ENCODE measurements at regions not wholly inside any gene's neighbourhood (a gene's known extent, or its start where the extent isn't known, plus 50 kb on each side); places are given as distances from the start of the nearest gene placed in this dataset.

- TF ChIP-seq POLR2A (IDR thresholded peaks at IDR 0.05) (no peak), EP300 (IDR thresholded peaks at IDR 0.05) (no peak)
- TF ChIP-seq, protein P1, sequence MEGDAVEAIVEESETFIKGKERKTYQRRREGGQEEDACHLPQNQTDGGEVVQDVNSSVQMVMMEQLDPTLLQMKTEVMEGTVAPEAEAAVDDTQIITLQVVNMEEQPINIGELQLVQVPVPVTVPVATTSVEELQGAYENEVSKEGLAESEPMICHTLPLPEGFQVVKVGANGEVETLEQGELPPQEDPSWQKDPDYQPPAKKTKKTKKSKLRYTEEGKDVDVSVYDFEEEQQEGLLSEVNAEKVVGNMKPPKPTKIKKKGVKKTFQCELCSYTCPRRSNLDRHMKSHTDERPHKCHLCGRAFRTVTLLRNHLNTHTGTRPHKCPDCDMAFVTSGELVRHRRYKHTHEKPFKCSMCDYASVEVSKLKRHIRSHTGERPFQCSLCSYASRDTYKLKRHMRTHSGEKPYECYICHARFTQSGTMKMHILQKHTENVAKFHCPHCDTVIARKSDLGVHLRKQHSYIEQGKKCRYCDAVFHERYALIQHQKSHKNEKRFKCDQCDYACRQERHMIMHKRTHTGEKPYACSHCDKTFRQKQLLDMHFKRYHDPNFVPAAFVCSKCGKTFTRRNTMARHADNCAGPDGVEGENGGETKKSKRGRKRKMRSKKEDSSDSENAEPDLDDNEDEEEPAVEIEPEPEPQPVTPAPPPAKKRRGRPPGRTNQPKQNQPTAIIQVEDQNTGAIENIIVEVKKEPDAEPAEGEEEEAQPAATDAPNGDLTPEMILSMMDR (IDR thresholded peaks at IDR 0.05) = no peak
Observed at GRCh38 chr10:56095506-56096225, 265.4 kb downstream of the ZWINT start.

Measured in tibial nerve (tissue), 4 donors.